Heart right ventricle (tissue), 16 donors: ENCODE measurements at regions not wholly inside any gene's neighbourhood (a gene's known extent, or its start where the extent isn't known, plus 50 kb on each side); places are given as distances from the start of the nearest gene placed in this dataset.

Experiments
- ATAC-seq, 8 donors: fragments of 200-7000 bp; cut with Tn5 transposase; one replicate each; pipeline ENCODE4 v1.9.1; 2020; ENCODE audit warnings: mild to moderate bottlenecking in 8 of 8, moderate library complexity in 8 of 8, moderate number of reproducible peaks in 1 of 8
- DNase-seq, 2 donors: peaks; one replicate each; pipeline ENCODE4 v3.0.0-alpha.2; 2020
- H3K27ac ChIP-seq, 10 donors: fragments of 200-600 bp; sonication (generic) in 2 of 10; one replicate each; pipeline versions ENCODE4 v1.5.0 to v1.8.0; 2020 to 2022; ENCODE audit warnings: mild to moderate bottlenecking in 3 of 10
- H3K27me3 ChIP-seq, 7 donors: fragments of 200-600 bp; one replicate each; pipeline ENCODE4 v1.8.0; 2021 to 2022; ENCODE audit warnings: mild to moderate bottlenecking in 2 of 7
- H3K36me3 ChIP-seq, 9 donors: fragments of 200-600 bp; sonication (generic) in 1 of 9; one replicate each; pipeline versions ENCODE4 v1.5.0 to v1.8.0; 2020 to 2022; ENCODE audit warnings: mild to moderate bottlenecking in 2 of 9
- H3K4me1 ChIP-seq, 9 donors: fragments of 200-600 bp; sonication (generic) in 1 of 9; one replicate each; pipeline versions ENCODE4 v1.5.0 to v1.8.0; 2020 to 2022; ENCODE audit warnings: mild to moderate bottlenecking in 4 of 9
- H3K4me3 ChIP-seq, 10 donors: fragments of 200-600 bp; sonication (generic) in 2 of 10; one replicate each; pipeline versions ENCODE4 v1.5.0 to v1.8.0; 2020 to 2022; ENCODE audit warnings: mild to moderate bottlenecking in 7 of 10, moderate library complexity in 2 of 10
- H3K9me3 ChIP-seq, 11 donors: fragments of 200-600 bp in 10 of 11; sonication (generic) in 2 of 11; one replicate each; pipeline versions ENCODE4 v1.5.0 to v1.8.0; 2013 to 2022; ENCODE audit warnings: mild to moderate bottlenecking in 2 of 11, control low read depth in 1 of 11, moderate library complexity in 1 of 11
- WGBS, 2 donors: extraction: QIAGEN DNeasy Blood & Tissue Kit; methylation state at CpG; one replicate each; pipeline ENCODE4 v1.1.7; 2013; ENCODE audit warnings: inconsistent platforms in 1 of 2; 5-methylcytosine and 5-hydroxymethylcytosine counted together
- intact Hi-C, 10 donors: fragments of 100-400 bp; cut with DNase I; formaldehyde crosslinking; loops; one replicate each; pipeline versions ENCODE4 v1.11.1 to v1.14.2; 2022
- TF ChIP-seq, protein P1 (sequence below), 9 donors: fragments of 200-600 bp; sonication (generic) in 2 of 9; IDR thresholded peaks; one replicate each; pipeline versions ENCODE4 v1.5.0 to v1.8.0; 2021 to 2022; ENCODE audit warnings: antibody characterized with exemption in 9 of 9, mild to moderate bottlenecking in 5 of 9, moderate library complexity in 1 of 9
- donor health status: Arrhythmogenic right ventricular cardiomyopathy.
- donor health status: ischemic (EF 13 %, LVEDD 7.1; RV severe dilation, severe dysfunction).
- donor health status: healthy with polysubstance abuse.
- donor health status: DM: no; HTN: yes; CAD: no.
- donor health status: DM: no; HTN: no; CAD: no.
- donor health status: ischemic (EF 25% LVEDD 6.9; RV normal size, moderate dysfunction).
- donor health status: ischemic (EF 25% LVEDD 5.7; RV mildly dilated, moderate dysfunction).
- donor health status: healthy.
- donor health status: DM: yes; HTN: yes; CAD: no.
- donor health status: Ischemic cardiomyopathy.
- donor health status: ischemic (EF 35%, LVEDD 5.7; RV mildly dilated, moderate dysfunction).
- donor health status: nonischemic (EF 11% LVEDD 7.7; RV severe dilation, severe dysfunction).
- donor health status: DM: yes; HTN: yes; CAD: no.
- donor health status: PGD.
- donor health status: ischemic (EF 29% LVEDD 5.4; RV normal size, mild dysfunction).
- donor health status: nonischemic (EF 23%, LVEDD 6.1; RV moderate dilation, normal function).

DNA sequence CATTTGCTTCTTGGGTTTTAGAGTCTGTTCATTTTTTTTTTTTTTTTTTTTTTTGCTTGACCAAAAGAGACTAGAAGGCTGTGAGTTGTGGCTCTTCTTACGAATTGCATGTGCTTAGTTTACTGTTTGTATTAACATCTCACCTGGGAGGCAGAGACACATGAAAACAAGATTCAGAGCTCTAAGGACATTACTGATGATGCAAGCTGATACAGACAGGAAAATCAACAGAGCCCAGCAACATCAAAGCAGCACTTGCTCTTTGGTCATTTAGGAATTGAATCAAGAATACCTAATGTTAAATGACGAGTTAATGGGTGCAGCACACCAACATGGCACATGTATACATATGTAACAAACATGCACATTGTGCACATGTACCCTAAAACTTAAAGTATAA lies 55.7 kb upstream of the HS3ST5 start:
- Histone ChIP-seq H3K36me3 (no peaks in the 10 kb centered on the region), H3K4me1 (no peaks in the 10 kb centered on the region), H3K4me3 (no peak overlapping the region), H3K27me3 (no peaks in the 10 kb centered on the region), H3K9me3 (no peaks in the 10 kb centered on the region), H3K27ac (no peak overlapping the region)
- no peak for DNase-seq
- WGBS, 2 donors = 41% methylated on average over 2 of the region's 2 CpGs
- TF ChIP-seq, protein P1, sequence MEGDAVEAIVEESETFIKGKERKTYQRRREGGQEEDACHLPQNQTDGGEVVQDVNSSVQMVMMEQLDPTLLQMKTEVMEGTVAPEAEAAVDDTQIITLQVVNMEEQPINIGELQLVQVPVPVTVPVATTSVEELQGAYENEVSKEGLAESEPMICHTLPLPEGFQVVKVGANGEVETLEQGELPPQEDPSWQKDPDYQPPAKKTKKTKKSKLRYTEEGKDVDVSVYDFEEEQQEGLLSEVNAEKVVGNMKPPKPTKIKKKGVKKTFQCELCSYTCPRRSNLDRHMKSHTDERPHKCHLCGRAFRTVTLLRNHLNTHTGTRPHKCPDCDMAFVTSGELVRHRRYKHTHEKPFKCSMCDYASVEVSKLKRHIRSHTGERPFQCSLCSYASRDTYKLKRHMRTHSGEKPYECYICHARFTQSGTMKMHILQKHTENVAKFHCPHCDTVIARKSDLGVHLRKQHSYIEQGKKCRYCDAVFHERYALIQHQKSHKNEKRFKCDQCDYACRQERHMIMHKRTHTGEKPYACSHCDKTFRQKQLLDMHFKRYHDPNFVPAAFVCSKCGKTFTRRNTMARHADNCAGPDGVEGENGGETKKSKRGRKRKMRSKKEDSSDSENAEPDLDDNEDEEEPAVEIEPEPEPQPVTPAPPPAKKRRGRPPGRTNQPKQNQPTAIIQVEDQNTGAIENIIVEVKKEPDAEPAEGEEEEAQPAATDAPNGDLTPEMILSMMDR (IDR thresholded peaks at IDR 0.05) = no peak
- intact Hi-C loops = no loop called here
- no peak for ATAC-seq
